ENCODE measurements at regions not wholly inside any gene's neighbourhood (a gene's known extent, or its start where the extent isn't known, plus 50 kb on each side); places are given as distances from the start of the nearest gene placed in this dataset.

DNA sequence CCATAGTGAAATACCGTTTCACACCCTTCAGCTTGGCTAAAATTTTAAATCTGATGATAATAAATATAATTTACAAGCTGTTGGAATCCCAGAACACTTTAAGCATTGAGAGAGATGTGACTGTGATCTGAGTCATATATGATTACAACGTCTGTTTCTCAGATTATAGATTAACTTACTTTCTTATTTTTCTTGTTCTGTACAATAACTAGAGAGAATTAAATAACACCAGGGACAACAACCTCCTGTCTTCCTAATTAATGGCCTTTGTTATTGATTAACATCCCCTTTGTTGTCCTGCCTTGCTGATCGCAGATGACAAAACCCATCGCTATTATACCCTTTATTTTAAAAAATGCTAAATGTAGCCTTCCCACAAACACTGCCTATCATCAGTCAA is 87.8 kb upstream of the EZR start:
- Histone ChIP-seq H3K27me3 (ENCODE audit: control insufficient read depth, extremely low read depth, insufficient read depth, low read length) (no peaks in the 10 kb centered on the region), H3K4me2 (ENCODE audit: control insufficient read depth, extremely low read depth, insufficient read depth, low read depth, low read length) (no peak overlapping the region), H2AFZ (ENCODE audit: control insufficient read depth, low read length) (no peak overlapping the region), H3K9ac (ENCODE audit: control insufficient read depth, extremely low read depth, insufficient read depth, low read length) (no peak overlapping the region), H3K79me2 (ENCODE audit: control insufficient read depth, insufficient read depth, low read length) (no peaks in the 10 kb centered on the region), H3K9me1 (ENCODE audit: control insufficient read depth, extremely low read depth, insufficient read depth, low read length) (no peaks in the 10 kb centered on the region), H3K4me3 (ENCODE audit: control insufficient read depth in 2 of 3, extremely low read depth in 1 of 3, insufficient read depth in 2 of 3, low read depth in 1 of 3, low read length in 3 of 3) (no peak overlapping the region), H3K27ac (ENCODE audit: control insufficient read depth, insufficient read depth, low read length) (no peak overlapping the region), H3K36me3 (ENCODE audit: control insufficient read depth in 2 of 2, extremely low read depth in 1 of 2, insufficient read depth in 2 of 2, low read length in 2 of 2) (no peaks in the 10 kb centered on the region), H3K4me1 (ENCODE audit: control insufficient read depth, extremely low read depth, insufficient read depth, low read length) (peaks cover 11% of the 10 kb centered on the region), H3K9me3 (ENCODE audit: control insufficient read depth, low read depth, low read length) (peaks cover 6% of the 10 kb centered on the region), H4K20me1 (ENCODE audit: control insufficient read depth, extremely low read depth, insufficient read depth, low read length) (no peaks in the 10 kb centered on the region)
- dilution Hi-C loops (cut with MboI; ENCODE audit: extremely low pct_ligation_motif_present, low sequenced_read_pairs), result no loop called here
- DNase-seq (ENCODE audit: low read depth, low spot score) (no peak), FAIRE-seq (no peak)
- TF ChIP-seq EZH2 (IDR thresholded peaks at IDR 0.05; ENCODE audit: low read length) (no peak), CTCF (optimal IDR thresholded peaks at IDR 0.05 in 1 of 3, IDR thresholded peaks at IDR 0.05 in 1 of 3, conservative IDR thresholded peaks at IDR 0.05 in 1 of 3; ENCODE audit: extremely low read depth in 1 of 3, insufficient read depth in 2 of 3, low read length in 3 of 3) (no peak)

DNA sequence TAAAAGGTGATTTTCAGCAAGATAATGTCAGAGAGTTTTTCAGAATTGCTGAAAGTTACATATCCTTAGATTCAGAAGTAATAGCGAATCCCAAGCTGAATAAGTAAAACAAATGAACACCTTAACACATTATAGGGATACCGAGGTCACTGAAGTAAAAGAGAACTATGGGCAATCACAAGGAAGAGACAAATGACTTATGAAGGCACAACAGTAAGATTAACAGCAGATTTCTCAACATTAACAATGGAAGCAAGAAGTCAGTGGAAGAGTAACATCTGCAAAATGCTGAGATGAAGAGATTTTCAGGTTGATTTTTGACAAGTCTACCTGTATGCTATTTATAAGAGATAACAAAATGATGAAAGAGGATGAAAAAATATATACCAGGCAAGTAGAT is 86.1 kb upstream of the EZR start:
- no peak for TF ChIP-seq CTCF (optimal IDR thresholded peaks at IDR 0.05 in 1 of 3, IDR thresholded peaks at IDR 0.05 in 1 of 3, conservative IDR thresholded peaks at IDR 0.05 in 1 of 3; ENCODE audit: extremely low read depth in 1 of 3, insufficient read depth in 2 of 3, low read length in 3 of 3)
- no peak for TF ChIP-seq EZH2 (IDR thresholded peaks at IDR 0.05; ENCODE audit: low read length)
- dilution Hi-C loops (cut with MboI; ENCODE audit: extremely low pct_ligation_motif_present, low sequenced_read_pairs), result no loop called here
- FAIRE-seq (peak; percentile 29), DNase-seq (ENCODE audit: low read depth, low spot score) (no peak)
- no peaks in the 10 kb centered on the region for H4K20me1 ChIP-seq (ENCODE audit: control insufficient read depth, extremely low read depth, insufficient read depth, low read length)
- H3K4me2 ChIP-seq (ENCODE audit: control insufficient read depth, extremely low read depth, insufficient read depth, low read depth, low read length), result no peak overlapping the region
- H3K9ac ChIP-seq (ENCODE audit: control insufficient read depth, extremely low read depth, insufficient read depth, low read length), result no peak overlapping the region
- no peaks in the 10 kb centered on the region for H3K36me3 ChIP-seq (ENCODE audit: control insufficient read depth in 2 of 2, extremely low read depth in 1 of 2, insufficient read depth in 2 of 2, low read length in 2 of 2)
- H3K79me2 ChIP-seq (ENCODE audit: control insufficient read depth, insufficient read depth, low read length), result no peaks in the 10 kb centered on the region
- no peaks in the 10 kb centered on the region for H3K9me1 ChIP-seq (ENCODE audit: control insufficient read depth, extremely low read depth, insufficient read depth, low read length)
- H3K9me3 ChIP-seq (ENCODE audit: control insufficient read depth, low read depth, low read length), result peaks cover 6% of the 10 kb centered on the region
- H3K4me3 ChIP-seq (ENCODE audit: control insufficient read depth in 2 of 3, extremely low read depth in 1 of 3, insufficient read depth in 2 of 3, low read depth in 1 of 3, low read length in 3 of 3), result no peak overlapping the region
- no peaks in the 10 kb centered on the region for H3K27me3 ChIP-seq (ENCODE audit: control insufficient read depth, extremely low read depth, insufficient read depth, low read length)
- H2AFZ ChIP-seq (ENCODE audit: control insufficient read depth, low read length), result no peak overlapping the region
- H3K27ac ChIP-seq (ENCODE audit: control insufficient read depth, insufficient read depth, low read length), result no peak overlapping the region
- H3K4me1 ChIP-seq (ENCODE audit: control insufficient read depth, extremely low read depth, insufficient read depth, low read length), result peaks cover 5% of the 10 kb centered on the region
